ENCODE measurements at regions not wholly inside any gene's neighbourhood (a gene's known extent, or its start where the extent isn't known, plus 50 kb on each side); places are given as distances from the start of the nearest gene placed in this dataset.
A peak's percentile ranks its signal among the peaks of the same experiment; 100 is the strongest.

GRCh38 chr19:27795369-27795768 lies 1417.6 kb downstream of the UQCRFS1 start:
- Histone ChIP-seq H3K27ac (ENCODE audit: poor library complexity, severe bottlenecking) (no peak overlapping the region), H3K9me3 (ENCODE audit: severe bottlenecking) (no peaks in the 10 kb centered on the region), H3K4me1 (ENCODE audit: insufficient read depth, poor library complexity, severe bottlenecking) (no peaks in the 10 kb centered on the region), H3K27me3 (ENCODE audit: insufficient read depth, poor library complexity, severe bottlenecking) (no peaks in the 10 kb centered on the region), H3K36me3 (ENCODE audit: low read depth) (peaks cover 41% of the 10 kb centered on the region), H3K4me3 (ENCODE audit: severe bottlenecking) (no peak overlapping the region)
- DNase-seq (ENCODE audit: low spot score), result no peak
- TF ChIP-seq CTCF (IDR thresholded peaks at IDR 0.05; ENCODE audit: poor library complexity, severe bottlenecking), result no peak
- no peak for ATAC-seq (ENCODE audit: low read depth)

GRCh38 chr19:27794494-27795042 lies 1418.4 kb downstream of the UQCRFS1 start:
- Histone ChIP-seq H3K9me3 (ENCODE audit: severe bottlenecking) (no peaks in the 10 kb centered on the region), H3K4me3 (ENCODE audit: severe bottlenecking) (peak overlapping the region; percentile 73), H3K27me3 (ENCODE audit: insufficient read depth, poor library complexity, severe bottlenecking) (no peaks in the 10 kb centered on the region), H3K36me3 (ENCODE audit: low read depth) (peaks cover 43% of the 10 kb centered on the region), H3K4me1 (ENCODE audit: insufficient read depth, poor library complexity, severe bottlenecking) (no peaks in the 10 kb centered on the region), H3K27ac (ENCODE audit: poor library complexity, severe bottlenecking) (peak overlapping the region; percentile 79)
- DNase-seq (ENCODE audit: low spot score) (no peak), ATAC-seq (ENCODE audit: low read depth) (no peak; the same call in 2 of the 3 replicates)
- TF ChIP-seq CTCF (IDR thresholded peaks at IDR 0.05; ENCODE audit: poor library complexity, severe bottlenecking), result no peak

GRCh38 chr19:27793644-27794493 lies 1419.1 kb downstream of the UQCRFS1 start:
- no peaks in the 10 kb centered on the region for H3K27me3 ChIP-seq (ENCODE audit: insufficient read depth, poor library complexity, severe bottlenecking)
- no peak for TF ChIP-seq CTCF (IDR thresholded peaks at IDR 0.05; ENCODE audit: poor library complexity, severe bottlenecking)
- H3K27ac ChIP-seq (ENCODE audit: poor library complexity, severe bottlenecking), result peak overlapping the region; percentile 79
- no peaks in the 10 kb centered on the region for H3K4me1 ChIP-seq (ENCODE audit: insufficient read depth, poor library complexity, severe bottlenecking)
- H3K4me3 ChIP-seq (ENCODE audit: severe bottlenecking), result peak overlapping the region; percentile 73
- H3K9me3 ChIP-seq (ENCODE audit: severe bottlenecking), result no peaks in the 10 kb centered on the region
- peaks cover 36% of the 10 kb centered on the region for H3K36me3 ChIP-seq (ENCODE audit: low read depth)
- ATAC-seq (ENCODE audit: low read depth), result peak; percentile 91
- DNase-seq (ENCODE audit: low spot score), result peak; percentile 97

GRCh38 chr19:27793128-27793643 lies 1419.8 kb downstream of the UQCRFS1 start:
- Histone ChIP-seq H3K4me3 (ENCODE audit: severe bottlenecking) (peak overlapping the region; percentile 73), H3K4me1 (ENCODE audit: insufficient read depth, poor library complexity, severe bottlenecking) (no peaks in the 10 kb centered on the region), H3K9me3 (ENCODE audit: severe bottlenecking) (no peaks in the 10 kb centered on the region), H3K27me3 (ENCODE audit: insufficient read depth, poor library complexity, severe bottlenecking) (no peaks in the 10 kb centered on the region), H3K36me3 (ENCODE audit: low read depth) (peaks cover 33% of the 10 kb centered on the region), H3K27ac (ENCODE audit: poor library complexity, severe bottlenecking) (peak overlapping the region; percentile 79)
- TF ChIP-seq CTCF (IDR thresholded peaks at IDR 0.05; ENCODE audit: poor library complexity, severe bottlenecking), result no peak
- ATAC-seq (ENCODE audit: low read depth) (peak; percentile 85), DNase-seq (ENCODE audit: low spot score) (peak; percentile 94)
